CD4-positive, alpha-beta T cell treated with Interleukin-12 subunit alpha and Interleukin-12 subunit beta, for 1 hour (primary cell): ENCODE measurements at regions not wholly inside any gene's neighbourhood (a gene's known extent, or its start where the extent isn't known, plus 50 kb on each side); places are given as distances from the start of the nearest gene placed in this dataset.

ENCODE experiments used
- DNase-seq: peaks from one replicate; pipeline ENCODE4 v3.0.0-alpha.2; 2020

DNA sequence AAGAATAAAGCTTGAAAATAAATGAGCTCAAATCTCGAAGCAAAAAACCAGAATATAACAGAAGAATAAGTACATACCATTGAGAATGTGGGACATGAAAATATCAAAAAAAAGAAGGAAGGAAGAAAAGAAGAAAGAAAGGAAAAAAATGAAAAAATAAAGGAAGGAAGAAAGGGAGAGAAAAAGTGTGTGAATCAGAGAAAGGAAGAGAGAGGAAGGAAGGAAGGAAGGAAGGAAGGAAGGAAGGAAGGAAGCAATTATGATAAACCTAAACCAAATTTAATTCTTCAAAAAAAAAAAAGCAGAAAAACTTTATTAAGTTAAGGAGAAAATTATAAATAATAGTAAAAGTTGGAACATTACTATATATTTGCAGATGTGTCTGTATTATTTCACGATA is 949.8 kb downstream of the NLGN4X start:
- no peak for DNase-seq

DNA sequence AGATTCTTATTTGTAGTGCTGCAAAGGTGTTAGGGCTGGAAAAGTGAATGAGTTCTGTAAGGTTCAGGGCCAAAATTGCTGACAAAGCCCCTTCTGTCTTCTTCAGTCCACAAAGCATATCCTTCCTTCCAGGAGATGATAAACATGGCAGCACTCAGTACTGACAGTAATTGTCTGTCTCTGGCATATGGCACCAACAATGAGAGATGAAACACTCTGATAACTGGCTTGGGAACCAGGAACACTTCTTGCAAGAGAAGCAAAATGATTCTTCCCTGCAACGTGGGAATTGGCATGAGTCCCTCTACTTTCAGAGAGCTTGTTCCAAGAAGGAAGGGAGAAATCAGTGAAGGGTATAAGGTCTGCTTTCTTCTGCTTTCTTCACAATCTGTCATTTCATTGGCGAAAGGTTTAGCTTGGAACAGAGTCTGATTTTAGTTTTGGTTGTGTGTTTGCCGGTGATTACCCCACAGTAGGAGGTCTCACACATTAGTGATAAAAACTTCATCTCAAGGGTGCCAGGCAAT is 963.3 kb downstream of the NLGN4X start:
- DNase-seq = no peak

DNA sequence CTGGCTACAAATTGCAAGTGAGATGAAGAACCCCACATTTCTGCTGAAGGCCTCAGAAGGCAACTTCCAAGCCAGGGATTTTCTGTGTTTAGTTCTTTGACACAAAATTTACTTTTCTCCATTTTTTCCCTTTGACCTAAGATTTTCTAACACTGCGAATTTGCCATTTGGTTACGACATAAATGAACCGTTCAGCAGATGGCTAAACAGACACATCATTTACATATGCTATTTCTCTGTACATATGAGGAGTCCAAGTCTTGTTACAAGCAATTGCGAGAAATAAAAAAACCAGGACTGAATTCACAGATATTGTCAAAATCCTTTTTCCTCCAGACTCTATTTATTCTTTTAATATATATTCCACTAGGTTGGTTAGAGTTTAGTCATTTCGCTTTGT is 978.6 kb downstream of the NLGN4X start:
- DNase-seq = no peak

DNA sequence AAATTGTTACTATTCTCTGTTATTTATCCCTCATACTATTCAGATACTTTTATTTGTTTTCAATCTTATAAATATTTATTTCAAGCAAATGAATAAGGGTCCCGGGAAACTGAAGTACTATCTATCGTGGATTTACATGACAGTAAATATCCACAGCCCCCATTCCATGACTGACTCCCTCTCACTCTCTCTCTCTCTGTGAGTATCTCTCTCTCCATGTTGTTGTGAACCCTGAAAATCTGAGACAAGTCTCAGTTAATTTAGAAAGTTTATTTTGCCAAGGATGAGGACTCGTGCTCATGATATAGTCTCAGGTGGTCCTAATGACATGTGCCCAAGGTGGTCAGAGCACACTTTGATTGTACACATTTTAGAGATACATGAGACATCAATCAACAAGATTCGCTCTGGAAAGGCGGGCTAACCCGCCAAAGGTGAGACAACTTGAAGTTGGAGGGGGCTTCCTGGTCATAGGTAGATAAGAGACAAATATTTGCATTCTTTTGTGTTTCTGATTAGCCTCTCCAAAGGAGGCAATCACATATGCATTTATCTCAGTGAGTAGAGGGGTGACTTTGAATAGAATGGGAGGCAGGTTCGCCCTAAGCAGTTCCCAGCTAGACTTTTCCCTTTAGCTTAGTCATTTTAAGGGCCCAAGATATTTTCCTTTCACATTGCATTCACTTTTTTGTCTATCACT is 986.4 kb downstream of the NLGN4X start:
- no peak for DNase-seq

DNA sequence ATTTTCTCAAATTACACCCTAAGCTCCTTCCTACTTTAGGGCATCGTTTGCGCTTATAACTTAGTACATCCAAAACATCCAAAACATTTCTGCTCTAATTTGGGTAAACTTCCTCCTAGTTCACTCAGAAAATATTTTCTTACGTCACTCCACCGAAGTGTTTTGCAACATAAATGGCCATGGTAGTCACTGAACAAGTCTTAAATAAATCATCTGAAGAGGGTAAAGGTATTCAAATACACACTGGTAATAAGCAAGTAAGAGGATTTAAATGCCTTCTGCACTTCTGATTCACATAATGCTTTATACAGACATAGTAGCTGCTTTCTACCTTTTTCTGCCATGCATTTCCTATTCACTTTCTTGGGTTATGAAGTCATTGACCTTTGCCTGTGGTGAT is 991.9 kb downstream of the NLGN4X start:
- no peak for DNase-seq

DNA sequence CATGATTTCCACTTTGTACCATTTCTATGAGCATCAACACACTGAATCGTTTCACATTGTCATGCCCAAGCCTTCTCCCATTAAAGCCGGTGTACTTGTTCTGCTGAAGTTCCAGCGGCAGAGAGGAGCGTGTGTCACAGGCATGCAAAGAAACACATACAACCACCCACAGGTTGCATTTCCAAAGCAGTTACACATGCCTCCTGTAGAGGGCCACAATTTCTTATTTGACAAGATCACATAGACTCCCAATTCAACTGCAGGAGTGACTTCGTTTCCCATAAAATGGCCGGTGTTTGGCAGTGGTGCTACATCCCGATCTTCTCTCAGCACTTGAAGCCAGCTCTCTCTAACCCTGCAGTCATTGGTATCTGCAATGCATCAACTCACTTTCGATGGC is 992.6 kb downstream of the NLGN4X start:
- DNase-seq = no peak

- DNase-seq = no peak
Observed at GRCh38 chrX:5233830-5234229, 994.8 kb downstream of the NLGN4X start.

- DNase-seq = no peak
Observed at GRCh38 chrX:5220421-5220820, 1008.2 kb downstream of the NLGN4X start.

- no peak for DNase-seq
Observed at GRCh38 chrX:5194806-5195205, 1033.9 kb downstream of the NLGN4X start.

DNA sequence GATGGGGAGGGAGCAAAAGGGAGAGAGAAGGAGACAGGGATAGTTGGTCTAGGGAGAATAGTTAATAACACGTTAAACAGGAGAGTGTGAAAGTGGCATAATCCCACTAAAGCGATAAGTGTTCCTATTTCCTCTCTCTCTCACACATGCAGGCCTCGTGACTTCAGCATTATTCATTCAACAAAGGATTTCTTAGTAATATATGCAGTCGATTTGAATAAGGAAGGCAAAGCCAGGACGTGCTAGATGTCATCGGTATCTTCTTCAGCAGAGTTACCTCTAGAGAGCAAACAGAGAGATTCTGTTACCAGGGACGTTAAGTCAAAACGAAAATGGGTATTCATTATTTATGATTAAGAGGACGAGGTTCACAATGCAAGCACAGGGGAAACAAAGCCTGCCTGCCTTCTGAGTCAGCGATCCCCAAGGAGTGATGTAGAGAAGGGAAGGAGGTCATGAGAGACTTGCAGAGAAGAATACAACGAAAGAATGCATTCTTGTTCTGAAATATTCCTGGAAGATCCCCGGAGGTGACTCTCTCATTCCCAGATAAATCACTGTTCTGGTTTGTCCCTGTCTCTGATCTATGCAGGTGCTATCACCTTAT is 1048.4 kb downstream of the NLGN4X start:
- DNase-seq = no peak

DNA sequence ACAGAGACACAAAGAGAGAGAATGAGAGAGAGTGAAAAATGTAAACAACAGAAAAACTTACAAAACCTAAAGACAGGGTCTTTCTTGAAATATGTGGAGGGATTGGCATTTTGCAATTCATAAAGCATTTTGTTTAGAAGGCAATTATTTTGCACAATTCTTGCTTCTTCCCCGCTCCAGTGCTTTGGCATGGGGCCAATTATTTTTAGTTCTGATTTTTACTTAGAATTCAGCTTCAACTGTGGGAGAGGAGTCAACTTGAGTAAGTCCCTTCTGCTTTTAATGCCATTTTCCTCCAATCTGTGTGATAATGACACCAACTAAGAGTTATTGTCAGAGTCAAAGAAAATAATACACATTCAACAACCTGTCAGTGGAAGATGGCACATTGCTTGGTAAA is 1051.9 kb downstream of the NLGN4X start:
- DNase-seq = no peak

- no peak for DNase-seq
Observed at GRCh38 chrX:5163663-5164062, 1065.0 kb downstream of the NLGN4X start.

GRCh38 chrX:5155301-5155700 is 1073.4 kb downstream of the NLGN4X start:
- no peak for DNase-seq

- DNase-seq = no peak
Observed at GRCh38 chrX:5145957-5146356, 1082.7 kb downstream of the NLGN4X start.

- DNase-seq = no peak
Observed at GRCh38 chrX:5142644-5143043, 1086.0 kb downstream of the NLGN4X start.

- no peak for DNase-seq
Observed at GRCh38 chrX:5122181-5122678, 1106.4 kb downstream of the NLGN4X start.

DNA sequence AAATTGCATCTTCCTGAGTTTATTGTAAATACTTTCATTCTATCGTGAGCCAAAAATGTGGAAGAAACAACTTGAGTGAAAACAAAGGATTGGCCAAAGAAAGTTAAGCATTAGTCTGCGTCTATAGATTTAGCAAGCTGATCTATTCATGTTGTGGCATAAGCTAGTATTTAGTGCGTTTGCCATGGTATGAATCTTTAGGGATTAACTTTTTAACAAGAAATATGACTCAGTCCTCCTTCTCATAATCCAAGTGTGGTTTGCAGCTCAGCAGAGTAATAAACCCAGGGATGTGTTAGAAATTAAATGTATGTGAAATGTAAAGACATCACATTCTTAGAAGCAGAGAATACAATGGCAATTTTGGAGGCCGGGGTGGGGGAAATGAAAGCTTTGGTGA is 1110.9 kb downstream of the NLGN4X start:
- DNase-seq = no peak

DNA sequence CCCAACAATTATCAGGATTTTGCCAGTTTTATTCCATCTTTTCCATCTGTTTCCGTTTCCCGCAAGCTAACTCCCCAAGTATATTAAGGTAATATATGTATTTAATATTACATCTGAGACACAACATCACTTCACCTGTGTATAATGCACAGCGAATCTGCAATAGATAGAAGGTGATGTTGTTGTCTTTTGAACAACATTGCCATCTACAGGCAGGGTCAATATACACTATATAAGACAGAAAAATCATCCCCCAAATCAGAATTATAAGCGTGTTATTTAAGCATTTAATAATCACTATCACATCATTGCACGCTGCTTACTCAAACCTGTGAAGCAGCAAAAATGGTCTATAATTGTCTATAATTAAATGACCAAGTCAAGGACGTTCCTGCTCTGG is 1115.5 kb downstream of the NLGN4X start:
- DNase-seq = no peak

DNA sequence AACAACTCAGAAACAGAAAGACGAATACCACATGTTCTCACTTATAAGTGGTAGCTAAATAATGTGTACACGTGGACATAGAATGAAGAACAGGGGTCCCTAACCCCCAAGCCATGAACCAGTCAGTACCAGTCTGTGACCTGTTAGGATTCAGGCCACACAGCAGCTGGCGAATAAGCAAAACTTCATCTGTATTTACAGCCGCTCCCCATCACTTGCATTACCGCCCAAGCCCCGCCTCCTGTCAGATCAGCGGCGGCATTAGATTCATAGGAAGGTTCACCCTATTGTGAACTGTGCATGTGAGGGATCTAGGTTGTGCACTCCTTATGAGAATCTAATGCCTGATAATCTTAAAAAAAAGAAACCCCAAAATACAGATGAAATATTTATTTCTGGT is 1128.7 kb downstream of the NLGN4X start:
- no peak for DNase-seq

DNA sequence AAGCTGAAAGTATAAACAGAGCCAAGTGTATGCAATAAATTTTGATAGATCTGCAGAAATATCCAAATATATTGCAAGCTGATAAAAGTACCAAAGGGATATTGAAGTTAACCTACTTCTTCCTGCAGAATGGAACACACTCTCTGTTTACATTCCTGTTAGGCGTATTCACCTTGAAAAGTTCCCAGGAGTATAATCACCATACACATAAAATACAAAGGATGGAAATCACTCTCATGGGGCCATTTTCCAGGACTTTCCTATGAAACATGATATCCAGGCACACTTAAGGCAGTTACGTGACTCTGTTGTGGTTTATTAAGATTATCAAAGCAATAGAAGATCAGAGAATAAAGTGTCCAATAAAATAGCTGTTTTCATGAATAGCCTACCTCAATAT is 1142.3 kb downstream of the NLGN4X start:
- no peak for DNase-seq

DNA sequence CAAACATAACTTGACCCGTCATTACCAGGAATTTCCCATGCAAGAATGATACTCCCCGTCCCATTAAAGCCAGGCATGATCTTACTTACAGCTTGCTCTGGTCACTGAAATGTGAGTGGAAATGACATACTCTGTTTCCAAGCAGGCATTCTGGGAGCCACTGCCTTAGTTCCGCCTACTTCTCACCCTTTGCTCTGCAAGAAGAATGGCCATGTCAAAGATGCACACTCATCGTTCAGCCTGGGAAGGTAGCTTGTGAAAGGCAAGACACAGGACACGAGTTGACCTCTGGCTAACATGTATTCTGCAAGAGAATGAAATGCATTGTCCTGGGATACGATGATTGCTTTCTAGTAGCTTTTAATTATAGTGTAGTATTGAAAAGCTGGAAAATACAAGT is 1144.4 kb downstream of the NLGN4X start:
- no peak for DNase-seq

DNA sequence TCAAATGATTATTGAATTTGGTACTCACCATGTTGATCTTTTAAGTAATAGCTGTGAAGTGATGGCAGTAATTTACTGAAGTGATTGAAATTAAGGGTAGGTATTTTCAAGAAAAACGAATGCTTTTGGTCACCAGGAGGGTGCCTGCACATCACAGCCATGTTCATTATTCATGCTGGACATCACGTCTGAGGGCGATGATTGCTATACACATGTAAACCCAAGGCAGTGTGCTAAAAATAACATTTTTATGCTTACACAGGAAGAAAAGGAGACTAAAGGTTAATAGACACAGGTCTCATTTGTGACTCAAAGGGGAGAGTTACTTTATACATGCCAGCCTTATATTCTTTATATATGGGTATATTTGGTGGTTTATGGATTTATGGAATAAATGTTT is 1146.0 kb downstream of the NLGN4X start:
- DNase-seq = no peak

DNA sequence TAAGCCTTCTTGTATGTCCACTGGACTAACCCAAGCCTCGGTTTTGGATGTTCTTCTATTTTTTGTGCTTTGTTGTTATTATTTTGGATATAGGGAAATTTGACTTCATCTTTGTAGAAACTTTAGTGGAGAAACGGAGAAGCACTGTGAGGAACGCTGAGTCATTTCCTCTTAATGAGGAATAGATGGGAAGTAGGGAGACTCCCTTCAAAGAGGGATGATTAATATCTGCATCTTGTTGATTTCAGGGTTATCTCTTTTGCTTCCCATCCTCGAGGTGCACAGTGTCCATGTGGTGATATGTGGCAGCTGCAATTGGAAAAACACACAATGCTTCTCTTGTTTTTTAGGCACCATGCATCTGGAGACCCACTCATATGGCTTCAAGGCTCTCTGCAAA is 1147.9 kb downstream of the NLGN4X start:
- no peak for DNase-seq

DNA sequence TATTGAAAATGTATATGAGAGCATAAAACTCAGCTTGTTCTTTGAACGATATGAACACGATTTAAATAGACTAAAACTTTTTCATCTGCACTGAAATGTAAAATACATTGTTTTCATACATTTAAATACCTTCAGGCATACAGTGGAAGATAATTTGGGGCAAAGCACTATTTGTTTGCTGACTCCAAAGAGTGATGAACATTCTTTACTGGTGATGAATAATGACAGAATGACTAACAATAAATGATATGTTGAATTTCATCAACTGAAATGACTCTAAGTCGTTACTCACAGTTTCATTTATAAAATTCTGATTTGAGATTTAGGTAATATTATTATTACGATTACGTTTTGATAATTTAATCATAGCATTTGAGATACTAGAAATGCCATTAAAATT is 1160.1 kb downstream of the NLGN4X start:
- no peak for DNase-seq

DNA sequence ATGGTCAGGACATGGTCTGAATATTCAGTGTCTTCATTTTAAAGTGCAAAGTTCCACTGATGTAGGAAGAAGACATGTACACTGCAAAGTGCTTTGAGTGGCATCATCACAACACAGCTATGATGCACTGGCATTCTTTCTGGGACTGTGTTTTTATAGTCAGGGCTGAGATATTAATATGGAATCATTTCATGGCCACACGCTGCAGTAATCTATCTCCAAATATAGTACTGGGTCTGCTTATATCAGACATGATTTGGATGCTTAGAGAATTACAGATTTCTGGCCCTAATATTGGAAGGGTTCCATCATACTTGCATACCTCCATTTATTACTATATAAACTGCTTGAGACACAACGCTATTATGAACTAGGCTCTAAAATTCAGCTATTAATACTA is 1170.9 kb downstream of the NLGN4X start:
- DNase-seq = no peak
